WTC11 (cell line): ENCODE measurements at regions not wholly inside any gene's neighbourhood (a gene's known extent, or its start where the extent isn't known, plus 50 kb on each side); places are given as distances from the start of the nearest gene placed in this dataset.

Experiments used
- ATAC-seq: fragments of 200-7000 bp; cut with Tn5 transposase; 2 replicates; pipeline ENCODE4 v1.10.0; 2021; ENCODE audit warnings: mild to moderate bottlenecking, moderate library complexity
- CTCF ChIA-PET: fragments of 300-600 bp; sonication (Branson Sonifier 250); formaldehyde crosslinking; loops from one replicate; lab custom pipeline; 2021; ENCODE audit warnings: antibody characterized with exemption; lab: Charles Lee
- POLR2A ChIA-PET: fragments of 350-600 bp; sonication (Branson Sonifier 250); formaldehyde crosslinking; loops from one replicate; lab custom pipeline; 2021; ENCODE audit warnings: antibody characterized with exemption; lab: Charles Lee
- DNase-seq: peaks from one replicate; pipeline ENCODE4 v3.0.0; 2021; ENCODE audit warnings: low spot score
- H3K27ac Mint-ChIP-seq: 2 replicates; pipeline ENCODE4 v1.8.0; 2021; ENCODE audit warnings: mixed read lengths
- H3K27me3 Mint-ChIP-seq: 2 replicates; pipeline ENCODE4 v1.8.0; 2021; ENCODE audit warnings: low read depth, mild to moderate bottlenecking, moderate library complexity, mixed read lengths
- H3K36me3 Mint-ChIP-seq: 2 replicates; pipeline ENCODE4 v1.8.0; 2021; ENCODE audit warnings: mixed read lengths
- H3K4me1 Mint-ChIP-seq: 2 replicates; pipeline ENCODE4 v1.8.0; 2022; ENCODE audit warnings: mixed read lengths
- H3K4me3 Mint-ChIP-seq: 2 replicates; pipeline ENCODE4 v1.8.0; 2021; ENCODE audit warnings: mild to moderate bottlenecking, moderate library complexity, mixed read lengths
- H3K9me3 Mint-ChIP-seq: 2 replicates; pipeline ENCODE4 v1.8.0; 2021; ENCODE audit warnings: mixed read lengths
- ARID4B ChIP-seq: sonication (generic); formaldehyde crosslinking; IDR thresholded peaks from 2 replicates; pipeline ENCODE4 v1.8.0; 2023; ENCODE audit warnings: missing genetic modification reagents, mild to moderate bottlenecking, borderline replicate concordance
- EMX1 ChIP-seq: fragments of 250-450 bp; sonication (Bioruptor Pico); IDR thresholded peaks from 2 replicates; pipeline ENCODE4 v1.8.0; 2021; ENCODE audit warnings: mild to moderate bottlenecking
- ETV6 ChIP-seq: sonication (generic); formaldehyde crosslinking; IDR thresholded peaks from 2 replicates; pipeline ENCODE4 v1.8.1; 2022; ENCODE audit warnings: mild to moderate bottlenecking, missing genetic modification reagents
- FOXK1 ChIP-seq: sonication (generic); formaldehyde crosslinking; IDR thresholded peaks from 2 replicates; pipeline ENCODE4 v1.8.0; 2022; ENCODE audit warnings: mild to moderate bottlenecking, moderate library complexity, missing genetic modification reagents
- GTF2I ChIP-seq: fragments of 250-450 bp; sonication (Bioruptor Pico); conservative IDR thresholded peaks from 2 replicates; pipeline ENCODE4 v1.4.0; 2021; ENCODE audit warnings: mild to moderate bottlenecking
- IRF2 ChIP-seq: sonication (generic); formaldehyde crosslinking; IDR thresholded peaks from 2 replicates; pipeline ENCODE4 v1.8.0; 2022; ENCODE audit warnings: low read depth, missing genetic modification reagents, borderline replicate concordance
- JUN ChIP-seq: sonication (generic); formaldehyde crosslinking; IDR thresholded peaks from 2 replicates; pipeline ENCODE4 v1.8.0; 2023; ENCODE audit warnings: mild to moderate bottlenecking, missing genetic modification reagents
- MXD4 ChIP-seq: fragments of 250-450 bp; sonication (Bioruptor Pico); IDR thresholded peaks from 2 replicates; pipeline ENCODE4 v1.8.0; 2021; ENCODE audit warnings: mild to moderate bottlenecking, moderate library complexity, borderline replicate concordance
- NFATC4 ChIP-seq: fragments of 250-450 bp; sonication (Bioruptor Pico); IDR thresholded peaks from 2 replicates; pipeline ENCODE4 v1.9.0; 2021; ENCODE audit warnings: mild to moderate bottlenecking
- PREB ChIP-seq: sonication (generic); formaldehyde crosslinking; IDR thresholded peaks from 2 replicates; pipeline ENCODE4 v1.8.1; 2022; ENCODE audit warnings: mild to moderate bottlenecking, missing genetic modification reagents, moderate library complexity, borderline replicate concordance
- RELA ChIP-seq: sonication (generic); formaldehyde crosslinking; IDR thresholded peaks from 2 replicates; pipeline ENCODE4 v1.8.1; 2022; ENCODE audit warnings: missing genetic modification reagents, mild to moderate bottlenecking, borderline replicate concordance
- RORB ChIP-seq: fragments of 250-450 bp; sonication (Bioruptor Pico); IDR thresholded peaks from 2 replicates; pipeline ENCODE4 v1.9.0; 2021; ENCODE audit warnings: mild to moderate bottlenecking
- SMAD3 ChIP-seq: sonication (generic); formaldehyde crosslinking; IDR thresholded peaks from 2 replicates; pipeline ENCODE4 v1.8.0; 2022; ENCODE audit warnings: missing genetic modification reagents, mild to moderate bottlenecking, borderline replicate concordance
- SP1 ChIP-seq: sonication (generic); formaldehyde crosslinking; conservative IDR thresholded peaks from 2 replicates; pipeline ENCODE4 v1.8.1; 2022; ENCODE audit warnings: missing genetic modification reagents
- ZNF138 ChIP-seq: sonication (generic); formaldehyde crosslinking; conservative IDR thresholded peaks from 2 replicates; pipeline ENCODE4 v1.8.1; 2022; ENCODE audit warnings: mild to moderate bottlenecking, moderate library complexity, missing genetic modification reagents
- ZNF219 ChIP-seq: sonication (generic); formaldehyde crosslinking; IDR thresholded peaks from 2 replicates; pipeline ENCODE4 v1.8.0; 2023; ENCODE audit warnings: missing genetic modification reagents, mild to moderate bottlenecking, borderline replicate concordance
- ZNF416 ChIP-seq: fragments of 250-450 bp; sonication (Bioruptor Pico); IDR thresholded peaks from 2 replicates; pipeline ENCODE4 v1.9.0; 2021; ENCODE audit warnings: mild to moderate bottlenecking, inconsistent platforms
- TF ChIP-seq, protein P1 (sequence below): sonication (generic); formaldehyde crosslinking; IDR thresholded peaks from 2 replicates; pipeline ENCODE4 v1.8.1; 2022; ENCODE audit warnings: low read depth, mild to moderate bottlenecking, moderate library complexity, missing genetic modification reagents, borderline replicate concordance
- TF ChIP-seq, protein P2 (sequence below): sonication (generic); formaldehyde crosslinking; IDR thresholded peaks from 2 replicates; pipeline ENCODE4 v1.8.1; 2023; ENCODE audit warnings: mild to moderate bottlenecking, missing genetic modification reagents, moderate library complexity
- TF ChIP-seq, protein P3 (sequence below): sonication (generic); formaldehyde crosslinking; IDR thresholded peaks from 2 replicates; pipeline ENCODE4 v1.8.1; 2022; ENCODE audit warnings: mild to moderate bottlenecking, moderate library complexity, missing genetic modification reagents
- TF ChIP-seq, protein P4 (sequence below): sonication (generic); formaldehyde crosslinking; IDR thresholded peaks from 2 replicates; pipeline ENCODE4 v1.8.0; 2022; ENCODE audit warnings: mild to moderate bottlenecking, missing genetic modification reagents

DNA sequence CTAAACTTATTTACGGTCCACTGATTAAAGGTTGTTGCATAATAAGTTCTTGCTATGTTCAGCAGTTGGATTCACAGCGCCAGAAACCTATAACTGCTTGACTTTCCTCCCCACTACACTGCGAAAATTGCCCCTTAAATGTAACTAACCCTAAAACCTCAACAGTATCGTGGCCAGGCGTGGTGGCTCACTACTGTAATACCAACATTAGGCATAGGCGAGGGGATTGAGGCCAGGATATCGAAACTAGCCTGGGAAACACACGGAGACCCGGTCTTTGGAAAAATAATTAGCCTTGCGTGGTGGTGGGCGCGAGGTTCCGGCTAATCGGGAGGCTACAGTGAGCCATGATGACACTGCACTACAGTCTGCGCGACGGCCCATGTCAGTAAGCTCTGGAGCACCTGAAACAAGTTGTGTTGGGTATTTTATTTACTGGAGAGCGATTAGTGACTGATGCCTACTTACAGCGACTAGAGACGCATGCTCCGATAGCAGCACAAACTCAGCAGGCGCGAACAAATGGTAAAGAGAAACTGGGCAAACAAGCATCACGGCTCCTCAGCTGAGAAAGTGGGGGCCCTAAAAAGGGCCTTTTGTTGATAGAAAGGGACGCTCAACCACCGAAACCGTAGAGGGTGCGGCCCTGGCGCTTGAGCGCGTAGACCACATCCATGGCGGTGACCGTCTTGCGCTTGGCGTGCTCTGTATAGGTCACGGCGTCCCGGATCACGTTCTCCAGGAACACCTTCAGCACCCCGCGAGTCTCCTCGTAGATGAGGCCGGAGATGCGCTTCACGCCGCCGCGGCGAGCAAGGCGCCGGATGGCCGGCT lies 81.4 kb downstream of the OR2B2 start (continued):
- TF ChIP-seq, protein P1, sequence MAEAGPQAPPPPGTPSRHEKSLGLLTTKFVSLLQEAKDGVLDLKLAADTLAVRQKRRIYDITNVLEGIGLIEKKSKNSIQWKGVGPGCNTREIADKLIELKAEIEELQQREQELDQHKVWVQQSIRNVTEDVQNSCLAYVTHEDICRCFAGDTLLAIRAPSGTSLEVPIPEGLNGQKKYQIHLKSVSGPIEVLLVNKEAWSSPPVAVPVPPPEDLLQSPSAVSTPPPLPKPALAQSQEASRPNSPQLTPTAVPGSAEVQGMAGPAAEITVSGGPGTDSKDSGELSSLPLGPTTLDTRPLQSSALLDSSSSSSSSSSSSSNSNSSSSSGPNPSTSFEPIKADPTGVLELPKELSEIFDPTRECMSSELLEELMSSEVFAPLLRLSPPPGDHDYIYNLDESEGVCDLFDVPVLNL (CRISPR knock-in tag), result peak; percentile 63; the same call in 1 of the 2 replicates
- TF ChIP-seq ZNF219 (0 out of 2 replicates have a peak, but pooled peaks have one; percentile 16), SP1 (CRISPR knock-in tag) (0 out of 2 replicates have a peak, but pooled peaks have one; percentile 42)

DNA sequence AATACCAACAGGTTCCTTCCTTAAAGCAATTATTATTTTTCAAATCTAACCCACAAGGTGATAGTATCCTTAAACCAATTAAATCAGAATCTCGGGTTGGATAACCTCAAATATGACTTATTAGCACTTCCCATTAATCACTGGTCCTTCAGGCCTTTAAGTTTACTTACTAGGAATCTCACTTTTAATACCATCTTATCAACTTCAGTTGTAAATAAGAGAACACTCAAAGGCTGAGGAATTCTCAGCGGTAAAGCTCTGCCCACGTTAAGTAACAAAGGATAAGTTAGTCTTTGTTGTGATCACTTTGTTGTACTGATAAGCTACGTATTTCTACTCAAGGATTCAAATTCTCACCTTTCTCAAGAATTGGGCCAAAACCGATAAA lies 82.0 kb downstream of the OR2B2 start:
- Mint-ChIP-seq H3K4me3 (peak overlapping the region; percentile 97), H3K4me1 (peaks cover 35% of the 10 kb centered on the region), H3K9me3 (peaks cover 8% of the 10 kb centered on the region), H3K27me3 (no peaks in the 10 kb centered on the region), H3K27ac (peak overlapping the region; percentile 99), H3K36me3 (peaks cover 26% of the 10 kb centered on the region)
- DNase-seq (no peak), ATAC-seq (peak; percentile 1; the same call in 1 of the 2 replicates)
- TF ChIP-seq ETV6 (CRISPR knock-in tag), result no peak
- no peak for TF ChIP-seq PREB (CRISPR knock-in tag)
- TF ChIP-seq SMAD3, result no peak
- TF ChIP-seq ZNF138, result no peak
- TF ChIP-seq ZNF416 (CRISPR knock-in tag), result no peak
- TF ChIP-seq, protein P2, sequence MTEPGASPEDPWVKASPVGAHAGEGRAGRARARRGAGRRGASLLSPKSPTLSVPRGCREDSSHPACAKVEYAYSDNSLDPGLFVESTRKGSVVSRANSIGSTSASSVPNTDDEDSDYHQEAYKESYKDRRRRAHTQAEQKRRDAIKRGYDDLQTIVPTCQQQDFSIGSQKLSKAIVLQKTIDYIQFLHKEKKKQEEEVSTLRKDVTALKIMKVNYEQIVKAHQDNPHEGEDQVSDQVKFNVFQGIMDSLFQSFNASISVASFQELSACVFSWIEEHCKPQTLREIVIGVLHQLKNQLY, result no peak
- TF ChIP-seq GTF2I (CRISPR knock-in tag), result no peak
- TF ChIP-seq ARID4B, result no peak
- no peak for TF ChIP-seq MXD4 (CRISPR knock-in tag)
- TF ChIP-seq RORB (CRISPR knock-in tag), result no peak
- no peak for TF ChIP-seq ZNF219
- no peak for TF ChIP-seq RELA (CRISPR knock-in tag)
- no peak for TF ChIP-seq FOXK1 (CRISPR knock-in tag)
- no peak for TF ChIP-seq NFATC4
- TF ChIP-seq, protein P3, sequence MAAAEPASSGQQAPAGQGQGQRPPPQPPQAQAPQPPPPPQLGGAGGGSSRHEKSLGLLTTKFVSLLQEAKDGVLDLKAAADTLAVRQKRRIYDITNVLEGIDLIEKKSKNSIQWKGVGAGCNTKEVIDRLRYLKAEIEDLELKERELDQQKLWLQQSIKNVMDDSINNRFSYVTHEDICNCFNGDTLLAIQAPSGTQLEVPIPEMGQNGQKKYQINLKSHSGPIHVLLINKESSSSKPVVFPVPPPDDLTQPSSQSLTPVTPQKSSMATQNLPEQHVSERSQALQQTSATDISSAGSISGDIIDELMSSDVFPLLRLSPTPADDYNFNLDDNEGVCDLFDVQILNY (CRISPR knock-in tag), result no peak
- no peak for TF ChIP-seq IRF2
- TF ChIP-seq, protein P4, sequence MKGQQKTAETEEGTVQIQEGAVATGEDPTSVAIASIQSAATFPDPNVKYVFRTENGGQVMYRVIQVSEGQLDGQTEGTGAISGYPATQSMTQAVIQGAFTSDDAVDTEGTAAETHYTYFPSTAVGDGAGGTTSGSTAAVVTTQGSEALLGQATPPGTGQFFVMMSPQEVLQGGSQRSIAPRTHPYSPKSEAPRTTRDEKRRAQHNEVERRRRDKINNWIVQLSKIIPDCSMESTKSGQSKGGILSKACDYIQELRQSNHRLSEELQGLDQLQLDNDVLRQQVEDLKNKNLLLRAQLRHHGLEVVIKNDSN (CRISPR knock-in tag), result no peak
- no peak for TF ChIP-seq EMX1
- TF ChIP-seq JUN (CRISPR knock-in tag), result no peak
- ChIA-PET CTCF (no interaction called here), POLR2A (interaction anchor here (1.0 to 11.2 kb wide), 9 partner anchors 8 to 65 kb away, joined by 4 to 300 read pairs (median 23); a partner anchor contains a TSS)
